ENCODE measurements at regions not wholly inside any gene's neighbourhood (a gene's known extent, or its start where the extent isn't known, plus 50 kb on each side); places are given as distances from the start of the nearest gene placed in this dataset.

GRCh38 chr6:99836471-99836870 is 157.6 kb downstream of the MCHR2 start:
- H3K27ac ChIP-seq, result no peak overlapping the region
- no peak for DNase-seq (ENCODE audit: low spot score)
- H3K36me3 ChIP-seq, result no peaks in the 10 kb centered on the region
- H3K9me3 ChIP-seq, result no peaks in the 10 kb centered on the region
- TF ChIP-seq POLR2AphosphoS5 (IDR thresholded peaks at IDR 0.05) (no peak), CTCF (IDR thresholded peaks at IDR 0.05) (no peak)
- H3K4me3 ChIP-seq, result no peak overlapping the region
- WGBS, result 60% methylated on average over 3 of the region's 3 CpGs
- no peaks in the 10 kb centered on the region for H3K27me3 ChIP-seq (replicated peaks; ENCODE audit: insufficient read depth)
- intact Hi-C loops (cut with DNase I), result no loop called here
- no peaks in the 10 kb centered on the region for H3K4me1 ChIP-seq (replicated peaks)

- Histone ChIP-seq H3K27ac (no peak overlapping the region), H3K4me3 (no peak overlapping the region), H3K27me3 (replicated peaks; ENCODE audit: insufficient read depth) (peaks cover 2% of the 10 kb centered on the region), H3K4me1 (replicated peaks) (no peaks in the 10 kb centered on the region), H3K36me3 (no peaks in the 10 kb centered on the region), H3K9me3 (no peaks in the 10 kb centered on the region)
- intact Hi-C loops (cut with DNase I), result no loop called here
- no peak for DNase-seq (ENCODE audit: low spot score)
- 88% methylated on average over 2 of the region's 2 CpGs for WGBS
- TF ChIP-seq POLR2A (IDR thresholded peaks at IDR 0.05) (no peak), CTCF (IDR thresholded peaks at IDR 0.05) (no peak), POLR2AphosphoS5 (IDR thresholded peaks at IDR 0.05) (no peak)
Measured at GRCh38 chr6:99838607-99839006, 155.4 kb downstream of the MCHR2 start.

DNA sequence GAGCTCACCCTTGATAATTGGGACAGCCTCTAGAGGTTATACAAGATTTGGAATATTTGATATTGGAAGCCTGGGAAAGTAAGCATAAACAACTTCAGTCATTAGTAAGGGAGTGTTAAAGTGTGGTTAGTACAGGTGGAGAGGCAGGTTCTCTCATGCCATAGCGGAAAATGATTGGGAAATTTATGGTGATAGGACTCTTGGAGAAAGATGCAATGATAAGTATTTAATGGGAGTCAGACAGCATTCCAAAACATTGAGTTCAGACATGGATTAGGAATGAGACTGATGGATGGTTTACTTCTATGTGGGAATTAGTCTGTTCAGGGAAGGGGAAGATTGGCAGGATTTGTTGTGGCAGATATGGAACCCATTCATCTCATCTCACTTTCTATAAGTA is 152.7 kb downstream of the MCHR2 start:
- H3K36me3 ChIP-seq, result no peaks in the 10 kb centered on the region
- H3K27ac ChIP-seq, result no peak overlapping the region
- no peaks in the 10 kb centered on the region for H3K4me1 ChIP-seq (replicated peaks)
- intact Hi-C loops (cut with DNase I), result no loop called here
- no peaks in the 10 kb centered on the region for H3K9me3 ChIP-seq
- WGBS, result 31% methylated on average over 1 of the region's 1 CpG
- peaks cover 2% of the 10 kb centered on the region for H3K27me3 ChIP-seq (replicated peaks; ENCODE audit: insufficient read depth)
- DNase-seq (ENCODE audit: low spot score), result no peak
- H3K4me3 ChIP-seq, result no peak overlapping the region
- TF ChIP-seq CTCF (IDR thresholded peaks at IDR 0.05), result no peak
- no peak for TF ChIP-seq POLR2A (IDR thresholded peaks at IDR 0.05)
- TF ChIP-seq POLR2AphosphoS5 (IDR thresholded peaks at IDR 0.05), result no peak

DNA sequence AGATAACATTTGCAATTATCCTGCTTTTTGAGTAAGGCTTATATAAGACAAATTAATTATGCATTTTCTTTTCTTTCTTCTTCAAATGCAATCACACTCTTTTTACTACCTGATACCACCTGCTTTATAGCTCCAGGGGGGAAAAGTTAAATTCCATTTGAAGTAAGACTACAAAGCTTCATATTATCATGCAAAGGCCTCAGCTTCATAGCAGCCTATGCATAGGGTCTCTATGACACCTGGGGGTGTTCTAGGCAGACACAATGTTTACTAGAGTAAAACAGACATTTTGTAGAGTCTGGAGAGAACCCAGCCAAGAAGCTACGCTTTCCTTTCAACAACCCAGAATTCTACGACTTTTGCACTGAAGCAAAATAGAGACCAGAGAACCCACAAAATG is 148.0 kb downstream of the MCHR2 start:
- TF ChIP-seq POLR2A (IDR thresholded peaks at IDR 0.05), result no peak
- no peak for TF ChIP-seq CTCF (IDR thresholded peaks at IDR 0.05)
- TF ChIP-seq POLR2AphosphoS5 (IDR thresholded peaks at IDR 0.05), result no peak
- no peaks in the 10 kb centered on the region for H3K4me1 ChIP-seq (replicated peaks)
- no peak overlapping the region for H3K27ac ChIP-seq
- intact Hi-C loops (cut with DNase I), result no loop called here
- no peaks in the 10 kb centered on the region for H3K9me3 ChIP-seq
- H3K36me3 ChIP-seq, result no peaks in the 10 kb centered on the region
- peaks cover 2% of the 10 kb centered on the region for H3K27me3 ChIP-seq (replicated peaks; ENCODE audit: insufficient read depth)
- WGBS, result 82% methylated on average over 2 of the region's 2 CpGs
- no peak for DNase-seq (ENCODE audit: low spot score)
- no peak overlapping the region for H3K4me3 ChIP-seq

GRCh38 chr6:99850841-99851240 is 143.2 kb downstream of the MCHR2 start:
- TF ChIP-seq POLR2AphosphoS5 (IDR thresholded peaks at IDR 0.05), result no peak
- no peak for TF ChIP-seq CTCF (IDR thresholded peaks at IDR 0.05)
- TF ChIP-seq POLR2A (IDR thresholded peaks at IDR 0.05), result no peak
- H3K9me3 ChIP-seq, result no peaks in the 10 kb centered on the region
- WGBS, result 28% methylated on average over 2 of the region's 2 CpGs
- intact Hi-C loops (cut with DNase I), result no loop called here
- H3K4me3 ChIP-seq, result no peak overlapping the region
- H3K36me3 ChIP-seq, result no peaks in the 10 kb centered on the region
- H3K27me3 ChIP-seq (replicated peaks; ENCODE audit: insufficient read depth), result no peaks in the 10 kb centered on the region
- H3K4me1 ChIP-seq (replicated peaks), result no peaks in the 10 kb centered on the region
- no peak overlapping the region for H3K27ac ChIP-seq
- no peak for DNase-seq (ENCODE audit: low spot score)

All from prostate gland (tissue), 2 donors.